Transverse colon (tissue), 4 donors: ENCODE measurements at regions not wholly inside any gene's neighbourhood (a gene's known extent, or its start where the extent isn't known, plus 50 kb on each side); places are given as distances from the start of the nearest gene placed in this dataset.

Source experiments
- DNase-seq: peaks from one replicate; pipeline ENCODE4 v3.0.0-alpha.2; 2019
- H3K27ac ChIP-seq, 4 donors: fragments of 200-600 bp; sonication (generic); 2 replicates each; pipeline ENCODE4 v1.5.1; 2016 to 2018; ENCODE audit warnings: inconsistent platforms in 4 of 4
- H3K27me3 ChIP-seq: fragments of 200-600 bp; sonication (generic); 2 replicates; pipeline ENCODE4 v1.5.1; 2017; ENCODE audit warnings: inconsistent platforms
- H3K36me3 ChIP-seq, 4 donors: fragments of 200-600 bp; sonication (generic); 2 replicates each; pipeline ENCODE4 v1.5.1; 2017 to 2019; ENCODE audit warnings: inconsistent platforms in 4 of 4
- H3K4me1 ChIP-seq, 4 donors: fragments of 200-600 bp; sonication (generic); 2 replicates each; pipeline ENCODE4 v1.5.1; 2017 to 2020; ENCODE audit warnings: inconsistent platforms in 4 of 4
- H3K4me3 ChIP-seq, 4 donors: fragments of 200-600 bp; sonication (generic); 1 replicate in 1 of 4; 2 replicates in 3 of 4; pipeline versions ENCODE4 v1.5.1 to v1.6.1; 2017 to 2019; ENCODE audit warnings: inconsistent platforms in 4 of 4
- H3K9me3 ChIP-seq, 2 donors: fragments of 200-600 bp; sonication (generic); 2 replicates each; pipeline ENCODE4 v1.5.1; 2017 to 2019; ENCODE audit warnings: inconsistent platforms in 2 of 2
- CTCF ChIP-seq, 5 experiments: fragments of 200-600 bp in 3 of 5; fragments of 450-650 bp in 2 of 5; sonication (generic) in 3 of 5; IDR thresholded peaks; 1 replicate in 2 of 5; 2 replicates in 3 of 5; pipeline ENCODE4 v1.5.1; 2016 to 2017; ENCODE audit warnings: antibody characterized with exemption in 5 of 5, inconsistent platforms in 3 of 5, mild to moderate bottlenecking in 2 of 5, moderate library complexity in 1 of 5
- EP300 ChIP-seq: sonication (generic); formaldehyde crosslinking; IDR thresholded peaks from one replicate; pipeline ENCODE4 v1.6.1; 2017; ENCODE audit warnings: antibody characterized with exemption, low read depth
- POLR2A ChIP-seq: fragments of 450-650 bp; IDR thresholded peaks from one replicate; pipeline ENCODE4 v1.6.1; 2016; ENCODE audit warnings: antibody characterized with exemption, mild to moderate bottlenecking, moderate library complexity
- POLR2AphosphoS5 ChIP-seq, 3 donors: sonication (generic); formaldehyde crosslinking; IDR thresholded peaks; one replicate each; pipeline ENCODE4 v1.6.1; 2016; ENCODE audit warnings: antibody characterized with exemption in 3 of 3
- WGBS, 2 donors: methylation state at CpG; one replicate each; pipeline ENCODE4 v1.1.5; 2018; ENCODE audit warnings: low coverage in 1 of 2; 5-methylcytosine and 5-hydroxymethylcytosine counted together
- in situ Hi-C, 4 donors: fragments of 200-750 bp; cut with MboI; loops; one replicate each; pipeline versions ENCODE4 v1.15.0 to v1.15.1; 2017; ENCODE audit warnings: low sequenced_read_pairs in 3 of 4, low pct_ligation_motif_present in 1 of 4, low pct_unique_long_range_greater_than_20kb in 1 of 4
- intact Hi-C: fragments of 100-400 bp; cut with DNase I; formaldehyde crosslinking; loops from one replicate; pipeline ENCODE4 v1.15.1; 2023; ENCODE audit warnings: low total_unique reads

DNA sequence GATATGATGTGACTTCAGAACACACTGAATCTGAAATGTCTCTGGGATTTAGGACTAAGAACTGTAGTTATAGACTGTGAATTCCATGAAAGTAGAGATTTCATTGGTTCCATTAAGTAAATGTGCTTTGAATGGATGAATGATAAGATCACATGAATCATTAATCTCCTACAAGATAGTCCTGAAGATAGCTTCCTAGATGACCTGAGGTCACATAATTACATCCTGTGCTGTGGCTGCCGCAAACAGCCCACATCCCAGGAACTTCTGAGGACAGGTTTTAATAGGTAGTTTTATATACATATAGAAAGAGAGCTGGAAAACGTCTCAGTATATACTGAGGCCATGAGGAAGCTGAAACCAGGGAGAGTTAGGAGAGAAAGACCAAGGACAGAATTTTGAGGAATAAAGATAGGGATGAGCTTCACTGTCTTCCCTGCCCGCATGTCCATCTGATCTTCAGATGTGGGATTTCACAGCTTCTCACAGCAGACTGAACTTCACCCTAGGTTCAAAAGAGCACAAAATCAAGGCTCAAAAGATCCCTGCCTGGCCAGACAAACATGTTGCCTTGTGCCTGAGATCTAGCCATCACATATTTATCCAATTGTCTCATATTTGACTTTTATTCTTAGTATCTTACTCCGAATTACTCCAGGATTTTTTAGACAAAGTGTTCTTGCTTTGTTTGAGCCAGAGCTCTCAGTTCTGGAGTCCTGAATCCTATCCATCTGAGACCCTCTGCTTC, 188.2 kb downstream of the IRS1 start:
- H3K9me3 ChIP-seq = no peaks in the 10 kb centered on the region
- H3K36me3 ChIP-seq = no peaks in the 10 kb centered on the region
- H3K27me3 ChIP-seq = no peaks in the 10 kb centered on the region
- DNase-seq = no peak
- intact Hi-C loops = no loop called here
- H3K27ac ChIP-seq = no peak overlapping the region
- TF ChIP-seq POLR2A (no peak), CTCF (IDR thresholded peaks at IDR 0.05) (no peak), POLR2AphosphoS5 (IDR thresholded peaks at IDR 0.05) (no peak), EP300 (no peak)
- no peak overlapping the region for H3K4me3 ChIP-seq
- no peaks in the 10 kb centered on the region for H3K4me1 ChIP-seq
- WGBS, 2 donors = 74 to 100% methylated on average over 1 to 4 of the region's 4 CpGs
- in situ Hi-C loops = no loop called here

- intact Hi-C loops = no loop called here
- WGBS, 2 donors = 57% methylated on average over 1 of the region's 1 CpG
- DNase-seq = no peak
- H3K36me3 ChIP-seq = no peaks in the 10 kb centered on the region
- H3K27me3 ChIP-seq = no peaks in the 10 kb centered on the region
- no peak overlapping the region for H3K4me3 ChIP-seq
- H3K27ac ChIP-seq = no peak overlapping the region
- no peaks in the 10 kb centered on the region for H3K4me1 ChIP-seq
- in situ Hi-C loops = no loop called here
- TF ChIP-seq POLR2AphosphoS5 (IDR thresholded peaks at IDR 0.05) (no peak), EP300 (no peak), CTCF (IDR thresholded peaks at IDR 0.05) (no peak), POLR2A (no peak)
- H3K9me3 ChIP-seq = no peaks in the 10 kb centered on the region
Observed at GRCh38 chr2:226609366-226609765, 190.3 kb downstream of the IRS1 start.

- intact Hi-C loops (no loop called here), in situ Hi-C loops (no loop called here)
Observed at GRCh38 chr2:226608451-226608850, 191.2 kb downstream of the IRS1 start.

DNA sequence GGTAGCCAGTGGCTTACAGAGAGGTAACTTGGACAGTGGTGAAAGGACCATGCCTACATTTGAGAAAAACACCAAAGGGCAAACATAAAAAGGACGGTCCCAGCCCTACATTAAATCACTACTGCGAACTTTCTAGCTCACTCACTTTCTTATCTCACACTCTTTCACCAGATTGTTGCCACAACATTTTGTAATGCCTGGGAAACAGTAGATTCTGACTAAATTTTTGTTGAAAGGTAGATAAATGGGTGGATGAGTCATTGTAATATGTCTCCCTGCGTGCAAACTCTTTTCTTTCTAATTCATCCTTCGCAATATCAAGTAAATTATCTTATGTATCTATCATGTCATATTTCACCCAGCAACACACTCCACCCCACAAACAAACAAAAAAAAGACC, 192.2 kb downstream of the IRS1 start:
- 85 to 88% methylated on average over 4 of the region's 4 CpGs for WGBS, 2 donors
- in situ Hi-C loops = no loop called here

More at GRCh38 chr2:226608451-226608850, 191.2 kb downstream of the IRS1 start:
- Histone ChIP-seq H3K27ac (no peak overlapping the region), H3K27me3 (no peaks in the 10 kb centered on the region), H3K36me3 (no peaks in the 10 kb centered on the region), H3K4me1 (no peaks in the 10 kb centered on the region), H3K4me3 (no peak overlapping the region), H3K9me3 (no peaks in the 10 kb centered on the region)
- WGBS, 2 donors = 61 to 68% methylated on average over 4 to 5 of the region's 5 CpGs
- DNase-seq = no peak
- no peak for TF ChIP-seq POLR2A

More for the DNA sequence above, 192.2 kb downstream of the IRS1 start:
- Histone ChIP-seq H3K27ac (no peak overlapping the region), H3K27me3 (no peaks in the 10 kb centered on the region), H3K4me1 (no peaks in the 10 kb centered on the region), H3K36me3 (no peaks in the 10 kb centered on the region), H3K4me3 (no peak overlapping the region), H3K9me3 (no peaks in the 10 kb centered on the region)
- intact Hi-C loops = no loop called here
- TF ChIP-seq EP300 = no peak
- TF ChIP-seq POLR2AphosphoS5 (IDR thresholded peaks at IDR 0.05) = no peak
- no peak for TF ChIP-seq POLR2A
- TF ChIP-seq CTCF (IDR thresholded peaks at IDR 0.05) = no peak
- DNase-seq = no peak
